Activated CD4-positive, alpha-beta memory T cell treated with anti-CD3 and anti-CD28 coated beads, Interleukin-2, amount 10 ng/mL, durations not matched to agents 7 days and 5 days (primary cell): ENCODE measurements at regions not wholly inside any gene's neighbourhood (a gene's known extent, or its start where the extent isn't known, plus 50 kb on each side); places are given as distances from the start of the nearest gene placed in this dataset.

ENCODE experiments used
- CTCF ChIA-PET: fragments of 350-600 bp; sonication (Branson Sonifier 250); formaldehyde crosslinking; loops from one replicate; lab custom pipeline; 2021; ENCODE audit warnings: antibody characterized with exemption, inconsistent platforms; lab: Charles Lee
- POLR2A ChIA-PET: fragments of 350-600 bp; sonication (Branson Sonifier 250); formaldehyde crosslinking; loops from one replicate; lab custom pipeline; 2021; ENCODE audit warnings: antibody characterized with exemption; lab: Charles Lee
- DNase-seq: peaks from one replicate; pipeline ENCODE4 v3.0.0-alpha.2; 2020
- H3K27ac Mint-ChIP-seq: one replicate; pipeline ENCODE4 v1.8.0; 2021; ENCODE audit warnings: mild to moderate bottlenecking, mixed read lengths
- H3K27me3 Mint-ChIP-seq: one replicate; pipeline ENCODE4 v1.8.0; 2021; ENCODE audit warnings: mixed read lengths
- H3K36me3 Mint-ChIP-seq: one replicate; pipeline ENCODE4 v1.8.0; 2021; ENCODE audit warnings: low read depth, mixed read lengths
- H3K4me1 Mint-ChIP-seq: one replicate; pipeline ENCODE4 v1.8.0; 2021; ENCODE audit warnings: mixed read lengths
- H3K4me3 Mint-ChIP-seq: one replicate; pipeline ENCODE4 v1.8.0; 2021; ENCODE audit warnings: mild to moderate bottlenecking, mixed read lengths
- H3K9me3 Mint-ChIP-seq: one replicate; pipeline ENCODE4 v1.8.0; 2021; ENCODE audit warnings: mixed read lengths

DNA sequence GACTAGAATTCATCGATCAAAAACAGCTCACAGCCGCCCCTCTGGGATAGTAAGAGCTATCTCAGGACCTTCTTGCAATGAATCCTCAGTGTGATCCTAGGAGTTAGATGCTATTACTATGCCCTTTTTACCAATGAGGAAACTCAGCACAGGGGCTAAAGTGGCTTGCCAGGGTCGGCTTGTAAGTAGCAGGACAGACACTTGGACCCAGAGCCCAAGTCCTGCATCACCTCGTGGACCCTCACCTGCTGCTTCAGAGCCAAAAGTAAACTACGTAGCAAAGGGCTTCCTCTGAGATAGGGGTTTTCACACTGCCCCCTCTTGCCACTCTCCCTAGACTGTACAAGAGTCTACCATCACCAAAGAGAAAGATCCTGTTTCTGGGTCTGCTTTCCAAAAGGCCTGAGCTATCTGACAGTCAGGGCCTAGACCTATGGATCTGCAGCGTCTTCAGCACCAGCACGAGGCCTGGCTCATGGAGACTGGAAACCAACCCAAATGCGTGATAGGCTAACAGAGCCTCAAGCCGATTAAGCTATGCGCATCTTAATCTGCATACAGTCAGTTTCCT, 172.3 kb downstream of the ANKRD60 start:
- H3K4me1 Mint-ChIP-seq: no peaks in the 10 kb centered on the region
- no peak for DNase-seq
- peaks cover 8% of the 10 kb centered on the region for H3K27me3 Mint-ChIP-seq
- peaks cover 5% of the 10 kb centered on the region for H3K9me3 Mint-ChIP-seq
- H3K36me3 Mint-ChIP-seq: no peaks in the 10 kb centered on the region
- H3K27ac Mint-ChIP-seq: no peak overlapping the region
- ChIA-PET CTCF (interaction anchor here (0.7 kb wide), 1 partner anchor 31 kb away, joined by 3 read pairs; no protein-coding TSS in a partner anchor), POLR2A (no interaction called here)
- no peak overlapping the region for H3K4me3 Mint-ChIP-seq

DNA sequence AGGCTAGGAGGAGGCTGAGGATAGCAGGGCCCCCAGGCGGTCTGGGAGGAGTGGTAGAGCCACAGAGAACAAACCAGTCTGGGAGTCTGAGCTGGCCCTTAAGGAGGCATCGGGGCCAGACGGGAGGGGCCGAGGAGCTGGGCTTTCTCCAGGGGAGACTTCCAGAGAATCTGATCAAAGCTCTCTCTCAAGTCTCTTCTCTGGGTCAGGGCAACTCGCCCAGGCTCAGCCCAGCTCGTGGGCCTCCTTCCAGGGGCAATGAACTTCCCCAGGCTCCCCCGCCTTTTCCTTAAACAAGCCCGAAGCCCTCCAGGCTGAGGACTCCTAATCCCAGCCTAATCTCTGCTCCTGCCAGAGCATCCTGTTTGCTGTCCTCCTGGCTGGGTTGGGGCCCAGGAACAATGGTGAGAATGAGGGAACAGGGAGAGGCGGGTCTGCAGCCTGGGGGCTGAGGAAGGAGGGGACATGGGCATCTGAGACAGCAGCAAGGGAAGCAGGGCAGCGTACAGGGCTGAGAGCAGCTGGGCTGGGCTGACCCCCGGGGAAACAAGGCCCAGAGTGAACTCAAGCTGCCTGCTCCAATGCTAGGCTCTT, 173.6 kb downstream of the ANKRD60 start:
- Mint-ChIP-seq H3K4me1 (no peaks in the 10 kb centered on the region), H3K36me3 (no peaks in the 10 kb centered on the region), H3K4me3 (no peak overlapping the region), H3K9me3 (peaks cover 5% of the 10 kb centered on the region), H3K27ac (no peak overlapping the region), H3K27me3 (peaks cover 8% of the 10 kb centered on the region)
- CTCF ChIA-PET: interaction anchor here (1.2 kb wide), 1 partner anchor 32 kb away, joined by 3 read pairs; no protein-coding TSS in a partner anchor
- POLR2A ChIA-PET: no interaction called here
- no peak for DNase-seq

DNA sequence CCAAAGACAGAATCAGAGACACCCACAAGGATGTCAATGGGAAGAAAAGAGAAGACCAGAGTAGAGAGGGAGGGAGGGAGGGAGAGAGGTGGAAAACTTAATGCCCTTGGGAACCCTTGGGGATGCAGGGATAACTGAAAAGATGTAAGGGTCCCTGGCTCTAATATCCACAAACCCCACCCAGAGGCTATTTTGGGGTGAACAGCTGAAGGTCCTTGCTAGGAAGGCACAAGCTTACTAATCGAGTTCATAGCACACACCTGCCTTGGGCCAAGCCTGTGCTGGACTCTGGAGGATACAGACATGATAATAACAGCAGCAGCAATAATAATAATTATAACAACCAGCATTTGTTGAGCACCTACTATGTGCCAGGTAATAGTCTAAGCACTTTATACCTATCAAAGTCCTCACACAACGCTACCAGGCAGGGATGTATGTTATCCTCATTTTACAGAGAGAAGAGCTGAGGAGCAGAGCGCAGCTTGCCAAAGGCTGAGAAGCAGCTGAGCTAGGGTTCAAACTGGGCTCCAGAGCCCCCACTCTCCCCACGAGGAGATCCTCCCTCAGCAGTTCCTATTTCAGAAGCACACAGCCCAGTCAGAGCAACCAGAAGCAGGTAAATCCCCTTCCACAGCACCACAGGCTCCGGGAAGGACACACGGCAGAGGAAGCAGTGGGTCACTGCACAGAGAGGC, 174.2 kb downstream of the ANKRD60 start:
- ChIA-PET POLR2A (no interaction called here), CTCF (interaction anchor here (1.2 kb wide), 1 partner anchor 33 kb away, joined by 3 read pairs; no protein-coding TSS in a partner anchor)
- Mint-ChIP-seq H3K36me3 (no peaks in the 10 kb centered on the region), H3K27ac (no peak overlapping the region), H3K4me3 (no peak overlapping the region), H3K4me1 (no peaks in the 10 kb centered on the region), H3K27me3 (peaks cover 3% of the 10 kb centered on the region), H3K9me3 (peaks cover 5% of the 10 kb centered on the region)
- no peak for DNase-seq

DNA sequence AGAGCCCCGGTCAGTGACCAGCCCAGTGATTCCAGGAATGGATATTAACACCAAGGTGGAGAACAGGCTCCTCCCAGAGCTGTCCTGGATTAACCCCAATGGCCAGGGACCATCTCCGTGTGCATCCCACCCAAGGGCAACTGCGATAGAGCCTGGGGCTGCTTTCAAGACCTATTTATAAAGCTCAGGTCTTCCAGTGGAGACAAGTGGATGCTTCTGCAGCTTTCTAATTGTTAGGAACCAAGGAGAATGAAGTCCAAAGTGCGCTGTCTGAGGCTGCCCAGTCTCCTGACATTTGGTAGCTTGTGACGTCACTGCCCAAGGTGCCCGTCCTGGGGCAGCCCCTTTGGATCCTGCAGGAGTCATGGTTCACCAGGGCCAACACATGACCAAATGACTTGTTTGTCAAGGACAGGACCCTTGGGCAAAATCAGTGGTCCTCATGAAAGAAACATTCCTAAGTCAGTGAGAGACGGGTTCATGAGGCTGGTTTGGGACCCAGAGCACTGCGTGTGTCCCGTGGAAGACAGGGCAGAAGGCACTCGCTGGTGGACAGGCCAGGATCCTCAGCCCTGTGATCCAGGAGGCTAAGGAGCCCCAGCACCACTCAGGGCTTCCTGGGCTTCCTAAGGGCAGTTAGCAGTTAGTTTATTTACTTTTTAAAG, 174.9 kb downstream of the ANKRD60 start:
- H3K27me3 Mint-ChIP-seq: no peaks in the 10 kb centered on the region
- CTCF ChIA-PET: no interaction called here
- no peak overlapping the region for H3K27ac Mint-ChIP-seq
- H3K4me3 Mint-ChIP-seq: no peak overlapping the region
- POLR2A ChIA-PET: no interaction called here
- peaks cover 5% of the 10 kb centered on the region for H3K9me3 Mint-ChIP-seq
- no peaks in the 10 kb centered on the region for H3K36me3 Mint-ChIP-seq
- DNase-seq: no peak
- no peaks in the 10 kb centered on the region for H3K4me1 Mint-ChIP-seq

DNA sequence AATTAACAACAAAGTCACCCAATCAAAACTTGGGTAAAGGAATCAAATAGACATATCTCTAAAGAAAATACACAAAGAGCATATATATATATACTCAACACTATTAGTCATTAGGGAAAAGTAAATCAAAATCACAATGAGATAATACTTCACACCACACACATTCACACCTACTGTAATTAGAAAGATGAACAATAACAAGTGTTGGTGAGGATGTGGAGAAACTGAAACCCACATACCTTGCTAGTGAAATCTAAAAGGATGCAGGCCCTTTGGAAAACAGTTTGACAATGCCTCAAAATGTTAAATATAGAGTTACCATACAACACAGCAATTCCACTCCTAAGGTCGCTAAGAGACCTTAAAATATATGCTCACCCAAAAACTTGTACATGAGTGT, 177.1 kb downstream of the ANKRD60 start:
- CTCF ChIA-PET: no interaction called here
- H3K9me3 Mint-ChIP-seq: peaks cover 5% of the 10 kb centered on the region
- POLR2A ChIA-PET: no interaction called here
- no peak overlapping the region for H3K27ac Mint-ChIP-seq
- H3K4me3 Mint-ChIP-seq: no peak overlapping the region
- H3K36me3 Mint-ChIP-seq: no peaks in the 10 kb centered on the region
- no peaks in the 10 kb centered on the region for H3K4me1 Mint-ChIP-seq
- no peak for DNase-seq
- no peaks in the 10 kb centered on the region for H3K27me3 Mint-ChIP-seq

DNA sequence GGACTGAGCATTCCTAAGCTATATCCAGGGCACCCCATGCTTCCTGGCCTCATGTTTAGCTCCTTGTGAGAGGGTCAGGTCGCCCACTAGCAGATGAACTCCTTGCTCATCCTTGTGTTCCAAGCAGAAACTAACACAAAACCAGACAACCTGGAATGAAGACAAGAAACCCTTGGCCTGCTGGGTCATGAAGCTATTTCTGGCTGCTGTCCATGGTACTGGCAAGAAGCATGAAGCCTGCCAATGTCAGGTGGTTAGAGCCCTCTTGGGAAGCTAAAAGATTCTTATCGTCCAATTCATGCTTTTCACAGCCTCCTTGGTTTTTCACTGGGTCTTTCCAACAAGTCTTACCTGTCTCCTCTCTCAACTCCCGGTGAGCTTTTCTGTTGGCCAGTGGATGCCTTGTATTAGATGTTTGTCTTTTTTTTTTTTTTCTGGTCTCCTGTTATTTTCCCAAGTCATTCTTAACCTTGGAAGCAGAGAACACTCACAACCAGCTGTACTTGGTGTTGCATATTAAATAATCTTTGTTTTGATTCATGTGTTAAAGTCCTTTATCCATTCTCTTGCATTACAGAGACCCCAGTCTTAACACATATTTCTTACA, 180.3 kb downstream of the ANKRD60 start:
- CTCF ChIA-PET: no interaction called here

DNA sequence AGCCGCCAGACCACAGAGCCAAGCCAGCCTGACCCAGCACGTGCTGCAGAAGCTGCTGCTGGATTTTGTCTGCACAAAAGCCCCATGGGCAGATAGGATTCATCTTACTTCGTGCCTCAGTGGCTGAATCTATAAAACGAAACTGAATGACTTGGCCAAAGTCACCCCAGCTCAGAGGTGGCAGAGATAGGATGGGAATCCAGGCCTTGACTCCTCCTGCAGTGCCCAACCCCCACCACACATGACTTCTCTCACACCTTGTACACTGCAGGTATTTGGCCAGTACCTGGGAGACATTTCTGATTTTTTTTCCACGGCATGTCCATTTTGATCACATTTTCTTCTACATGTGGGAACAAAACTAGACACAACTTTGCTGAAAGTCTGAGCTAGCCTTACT, 182.1 kb downstream of the ANKRD60 start:
- POLR2A ChIA-PET: no interaction called here

More for the DNA sequence above, 180.3 kb downstream of the ANKRD60 start:
- POLR2A ChIA-PET: no interaction called here
- Mint-ChIP-seq H3K4me1 (no peaks in the 10 kb centered on the region), H3K27me3 (no peaks in the 10 kb centered on the region), H3K4me3 (no peak overlapping the region), H3K9me3 (peaks cover 5% of the 10 kb centered on the region), H3K27ac (no peak overlapping the region), H3K36me3 (no peaks in the 10 kb centered on the region)
- DNase-seq: no peak

DNA sequence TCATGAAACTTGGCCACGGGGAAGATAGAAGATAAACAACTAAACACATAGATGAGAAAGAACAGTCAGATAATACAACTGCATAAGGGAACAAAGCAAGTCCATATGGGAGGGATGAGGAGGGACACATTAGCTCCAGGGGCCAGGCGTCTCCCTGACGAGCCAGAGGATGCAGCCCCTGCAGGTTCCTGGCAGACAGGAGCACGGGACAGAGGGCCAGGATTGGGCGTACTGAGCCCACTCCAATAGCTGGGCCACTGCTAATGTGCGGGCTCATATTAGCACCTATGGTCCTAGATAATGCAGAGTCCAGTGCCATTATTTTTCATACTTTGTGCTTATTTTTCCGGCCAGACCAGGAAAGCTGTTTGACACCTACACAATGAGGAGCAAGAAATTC, 182.9 kb downstream of the ANKRD60 start:
- no peak overlapping the region for H3K27ac Mint-ChIP-seq
- ChIA-PET POLR2A (no interaction called here), CTCF (no interaction called here)
- H3K9me3 Mint-ChIP-seq: no peaks in the 10 kb centered on the region
- H3K27me3 Mint-ChIP-seq: peaks cover 4% of the 10 kb centered on the region
- H3K4me3 Mint-ChIP-seq: no peak overlapping the region
- no peaks in the 10 kb centered on the region for H3K4me1 Mint-ChIP-seq
- H3K36me3 Mint-ChIP-seq: no peaks in the 10 kb centered on the region
- DNase-seq: no peak

More for the DNA sequence above, 182.1 kb downstream of the ANKRD60 start:
- Mint-ChIP-seq H3K27ac (no peak overlapping the region), H3K27me3 (peaks cover 4% of the 10 kb centered on the region), H3K4me1 (no peaks in the 10 kb centered on the region), H3K9me3 (no peaks in the 10 kb centered on the region), H3K36me3 (no peaks in the 10 kb centered on the region), H3K4me3 (no peak overlapping the region)
- no peak for DNase-seq
- CTCF ChIA-PET: no interaction called here

DNA sequence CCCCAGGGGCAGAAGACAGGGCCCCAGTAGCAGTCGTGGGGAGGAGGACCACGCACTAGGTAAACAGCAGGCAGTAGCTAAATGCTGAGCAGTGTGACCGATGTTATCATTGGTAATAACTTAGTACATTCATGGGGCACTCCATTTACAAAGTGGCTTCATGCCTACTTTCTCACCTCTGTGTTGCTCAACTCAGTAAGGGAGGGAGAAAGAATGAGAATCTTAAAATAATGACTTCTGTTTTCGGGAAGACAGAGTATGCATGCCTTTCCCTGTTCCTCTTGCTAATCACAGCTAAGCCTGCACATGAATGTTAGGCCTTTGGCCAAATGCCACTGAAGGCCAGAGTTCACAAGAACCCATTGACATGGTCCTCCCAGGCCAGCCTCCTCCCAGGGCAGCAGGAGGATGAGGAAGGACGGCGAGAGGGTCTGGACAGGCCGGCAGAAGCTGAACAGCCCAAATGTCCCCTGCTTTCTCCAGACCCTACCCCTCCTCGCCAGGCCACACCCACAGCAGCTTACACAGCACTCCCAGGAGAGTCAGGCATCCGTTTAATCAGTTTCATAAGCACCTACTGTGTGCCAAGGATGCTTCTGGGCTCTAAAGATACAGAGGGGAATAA, 183.4 kb downstream of the ANKRD60 start:
- H3K27ac Mint-ChIP-seq: no peak overlapping the region
- peaks cover 4% of the 10 kb centered on the region for H3K27me3 Mint-ChIP-seq
- POLR2A ChIA-PET: no interaction called here
- H3K4me1 Mint-ChIP-seq: no peaks in the 10 kb centered on the region
- CTCF ChIA-PET: no interaction called here
- H3K4me3 Mint-ChIP-seq: no peak overlapping the region
- DNase-seq: no peak
- no peaks in the 10 kb centered on the region for H3K36me3 Mint-ChIP-seq
- no peaks in the 10 kb centered on the region for H3K9me3 Mint-ChIP-seq

DNA sequence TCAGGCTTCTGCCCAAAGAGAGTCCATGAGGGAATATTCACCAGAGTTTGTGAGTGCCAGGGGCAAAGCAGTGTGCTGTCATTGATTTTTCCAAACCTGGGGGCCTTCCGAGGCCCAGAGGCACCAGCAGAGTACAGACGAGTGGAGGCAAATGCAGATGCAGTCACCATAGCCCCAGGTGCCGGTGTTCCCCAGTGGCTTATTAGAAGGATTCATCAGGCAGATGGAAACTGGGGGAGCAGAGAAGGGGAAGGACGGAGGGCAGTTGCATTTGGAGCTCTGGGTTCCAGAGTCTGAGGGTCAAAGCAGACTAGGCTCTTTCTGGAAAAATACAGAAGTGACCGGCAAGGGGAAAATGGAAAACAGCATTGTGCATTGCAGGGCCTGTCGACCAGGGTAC, 184.2 kb downstream of the ANKRD60 start:
- no peak for DNase-seq
- ChIA-PET CTCF (no interaction called here), POLR2A (no interaction called here)
- Mint-ChIP-seq H3K36me3 (no peaks in the 10 kb centered on the region), H3K4me1 (no peaks in the 10 kb centered on the region), H3K27ac (no peak overlapping the region), H3K27me3 (peaks cover 4% of the 10 kb centered on the region), H3K4me3 (no peak overlapping the region), H3K9me3 (no peaks in the 10 kb centered on the region)

DNA sequence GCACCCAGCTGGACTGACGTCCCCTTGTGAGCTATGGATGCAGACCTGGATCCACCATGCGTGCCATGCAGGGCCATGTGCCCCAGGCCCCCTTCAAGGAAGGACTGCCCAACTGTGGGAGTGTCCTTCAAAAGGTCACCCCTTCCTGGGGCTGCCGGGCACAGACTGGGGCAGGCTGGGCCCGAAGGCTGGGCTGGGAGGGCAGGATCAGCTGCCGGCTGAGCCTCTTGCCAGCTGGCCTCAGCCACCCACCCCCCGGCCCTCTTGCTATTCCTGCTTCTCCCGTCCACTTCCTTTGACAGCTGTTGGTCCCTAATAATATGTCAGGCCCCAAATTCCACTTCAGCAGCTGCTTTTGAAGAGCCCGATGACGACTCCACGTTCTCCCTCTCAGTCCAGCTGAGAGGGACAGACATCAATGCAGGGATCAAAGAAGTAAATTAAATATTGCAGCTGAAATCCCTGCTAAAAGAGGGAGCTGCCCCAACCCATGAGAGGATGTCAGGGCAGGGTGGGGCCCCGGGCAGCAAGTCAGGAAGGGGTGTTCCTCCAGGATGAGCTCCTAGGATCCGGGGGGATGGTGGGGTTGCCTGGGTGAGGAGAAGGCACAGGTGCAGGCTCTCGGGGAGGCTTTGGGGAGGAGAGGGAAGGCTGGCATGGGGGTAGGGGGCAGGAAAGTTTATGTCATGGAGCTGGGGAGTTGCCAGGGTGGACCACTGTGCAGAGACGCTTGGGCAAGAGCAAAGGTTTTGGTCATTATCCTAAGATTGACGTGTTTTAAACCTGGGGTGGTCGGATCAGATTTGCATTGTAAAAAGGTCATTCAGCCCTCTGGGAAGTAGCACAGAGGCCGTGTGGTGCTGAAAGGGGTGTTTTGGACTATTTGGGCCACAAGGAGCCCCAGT, 185.0 kb downstream of the ANKRD60 start:
- no peaks in the 10 kb centered on the region for H3K4me1 Mint-ChIP-seq
- POLR2A ChIA-PET: no interaction called here
- no peak overlapping the region for H3K4me3 Mint-ChIP-seq
- H3K9me3 Mint-ChIP-seq: no peaks in the 10 kb centered on the region
- DNase-seq: no peak
- peaks cover 4% of the 10 kb centered on the region for H3K27me3 Mint-ChIP-seq
- no peaks in the 10 kb centered on the region for H3K36me3 Mint-ChIP-seq
- CTCF ChIA-PET: interaction anchor here (0.6 kb wide), 1 partner anchor 353 kb away, joined by 4 read pairs; no protein-coding TSS in a partner anchor
- no peak overlapping the region for H3K27ac Mint-ChIP-seq

DNA sequence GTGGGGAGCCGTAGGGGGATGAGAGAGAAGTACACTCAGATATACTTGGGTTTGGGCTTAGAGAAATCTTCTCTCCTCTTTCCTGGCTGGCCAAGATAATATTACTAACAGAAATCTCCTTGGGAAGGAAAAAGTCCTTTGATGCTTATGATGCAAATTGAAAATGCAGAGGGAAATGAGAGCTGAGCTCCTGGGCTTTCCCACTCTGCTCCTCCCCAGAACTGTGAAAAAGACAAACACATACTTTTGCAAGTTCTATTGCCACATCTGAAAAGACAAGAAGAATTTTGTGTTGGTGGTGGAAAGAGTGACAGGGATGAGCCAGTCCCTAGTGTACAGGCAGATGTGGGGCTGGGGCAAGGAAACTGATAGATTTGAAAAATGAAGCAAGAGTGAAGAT, 185.9 kb downstream of the ANKRD60 start:
- ChIA-PET POLR2A (no interaction called here), CTCF (no interaction called here)
- Mint-ChIP-seq H3K27ac (no peak overlapping the region), H3K9me3 (no peaks in the 10 kb centered on the region), H3K36me3 (no peaks in the 10 kb centered on the region), H3K27me3 (peaks cover 4% of the 10 kb centered on the region), H3K4me3 (no peak overlapping the region), H3K4me1 (no peaks in the 10 kb centered on the region)
- DNase-seq: no peak
